ENCODE measurements at regions not wholly inside any gene's neighbourhood (a gene's known extent, or its start where the extent isn't known, plus 50 kb on each side); places are given as distances from the start of the nearest gene placed in this dataset.

DNA sequence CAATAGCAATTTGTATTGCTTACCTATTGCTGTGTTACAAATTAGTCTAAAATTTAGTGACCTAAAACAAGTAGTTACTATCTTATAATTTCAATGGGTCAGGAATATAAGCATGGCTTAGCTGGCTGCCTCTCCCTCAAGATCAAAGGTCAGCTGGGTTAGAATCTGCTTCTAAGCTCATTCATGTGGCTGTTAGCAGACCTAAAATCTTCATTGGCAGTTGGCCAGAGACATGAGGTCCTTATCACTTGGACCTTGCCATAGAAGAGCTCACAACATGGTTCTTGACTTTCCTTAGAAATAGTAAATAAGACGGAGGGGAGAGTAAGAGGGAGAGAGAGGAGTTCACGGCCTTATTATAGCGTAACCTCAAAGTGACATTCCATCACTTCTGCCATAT, 468.0 kb downstream of the HTR7 start:
- Histone ChIP-seq H3K9ac (no peak overlapping the region), H4K20me1 (ENCODE audit: insufficient read depth) (no peaks in the 10 kb centered on the region), H3K27ac (no peak overlapping the region), H3K4me3 (IDR thresholded peaks at IDR 0.05; ENCODE audit: insufficient read depth, low read depth, low read length) (no peak overlapping the region), H3K27me3 (ENCODE audit: insufficient read depth, low read depth) (no peaks in the 10 kb centered on the region), H2AFZ (ENCODE audit: low read depth) (no peak overlapping the region), H3K36me3 (ENCODE audit: insufficient read depth) (no peaks in the 10 kb centered on the region), H3K79me2 (ENCODE audit: insufficient read depth, low read depth) (no peaks in the 10 kb centered on the region), H3K4me1 (ENCODE audit: low read depth, poor library complexity, severe bottlenecking) (no peaks in the 10 kb centered on the region), H3K4me2 (no peak overlapping the region)
- TF ChIP-seq, protein P1, sequence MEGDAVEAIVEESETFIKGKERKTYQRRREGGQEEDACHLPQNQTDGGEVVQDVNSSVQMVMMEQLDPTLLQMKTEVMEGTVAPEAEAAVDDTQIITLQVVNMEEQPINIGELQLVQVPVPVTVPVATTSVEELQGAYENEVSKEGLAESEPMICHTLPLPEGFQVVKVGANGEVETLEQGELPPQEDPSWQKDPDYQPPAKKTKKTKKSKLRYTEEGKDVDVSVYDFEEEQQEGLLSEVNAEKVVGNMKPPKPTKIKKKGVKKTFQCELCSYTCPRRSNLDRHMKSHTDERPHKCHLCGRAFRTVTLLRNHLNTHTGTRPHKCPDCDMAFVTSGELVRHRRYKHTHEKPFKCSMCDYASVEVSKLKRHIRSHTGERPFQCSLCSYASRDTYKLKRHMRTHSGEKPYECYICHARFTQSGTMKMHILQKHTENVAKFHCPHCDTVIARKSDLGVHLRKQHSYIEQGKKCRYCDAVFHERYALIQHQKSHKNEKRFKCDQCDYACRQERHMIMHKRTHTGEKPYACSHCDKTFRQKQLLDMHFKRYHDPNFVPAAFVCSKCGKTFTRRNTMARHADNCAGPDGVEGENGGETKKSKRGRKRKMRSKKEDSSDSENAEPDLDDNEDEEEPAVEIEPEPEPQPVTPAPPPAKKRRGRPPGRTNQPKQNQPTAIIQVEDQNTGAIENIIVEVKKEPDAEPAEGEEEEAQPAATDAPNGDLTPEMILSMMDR (conservative IDR thresholded peaks at IDR 0.05; ENCODE audit: low read depth, low read length): no peak

- H3K27me3 ChIP-seq (ENCODE audit: insufficient read depth, low read depth): no peaks in the 10 kb centered on the region
Observed at GRCh38 chr10:90394311-90394710, 463.5 kb downstream of the HTR7 start.

GRCh38 chr10:90396721-90397120, 461.1 kb downstream of the HTR7 start:
- TF ChIP-seq, protein P1 (conservative IDR thresholded peaks at IDR 0.05; ENCODE audit: low read depth, low read length): no peak
- Histone ChIP-seq H3K4me2 (no peak overlapping the region), H3K27ac (no peak overlapping the region), H3K36me3 (ENCODE audit: insufficient read depth) (no peaks in the 10 kb centered on the region), H2AFZ (ENCODE audit: low read depth) (no peak overlapping the region), H3K9ac (no peak overlapping the region), H3K4me3 (IDR thresholded peaks at IDR 0.05; ENCODE audit: insufficient read depth, low read depth, low read length) (no peak overlapping the region), H3K4me1 (ENCODE audit: low read depth, poor library complexity, severe bottlenecking) (no peaks in the 10 kb centered on the region), H3K79me2 (ENCODE audit: insufficient read depth, low read depth) (no peaks in the 10 kb centered on the region), H3K27me3 (ENCODE audit: insufficient read depth, low read depth) (no peaks in the 10 kb centered on the region), H4K20me1 (ENCODE audit: insufficient read depth) (no peaks in the 10 kb centered on the region)

More at GRCh38 chr10:90394311-90394710, 463.5 kb downstream of the HTR7 start:
- Histone ChIP-seq H4K20me1 (ENCODE audit: insufficient read depth) (no peaks in the 10 kb centered on the region), H3K4me1 (ENCODE audit: low read depth, poor library complexity, severe bottlenecking) (no peaks in the 10 kb centered on the region), H3K9ac (no peak overlapping the region), H3K27ac (no peak overlapping the region), H3K4me2 (no peak overlapping the region), H3K4me3 (IDR thresholded peaks at IDR 0.05; ENCODE audit: insufficient read depth, low read depth, low read length) (no peak overlapping the region), H3K36me3 (ENCODE audit: insufficient read depth) (no peaks in the 10 kb centered on the region), H2AFZ (ENCODE audit: low read depth) (no peak overlapping the region), H3K79me2 (ENCODE audit: insufficient read depth, low read depth) (no peaks in the 10 kb centered on the region)
- TF ChIP-seq, protein P1 (conservative IDR thresholded peaks at IDR 0.05; ENCODE audit: low read depth, low read length): no peak

- no peaks in the 10 kb centered on the region for H4K20me1 ChIP-seq (ENCODE audit: insufficient read depth)
- H3K9ac ChIP-seq: no peak overlapping the region
- H3K27me3 ChIP-seq (ENCODE audit: insufficient read depth, low read depth): no peaks in the 10 kb centered on the region
- no peaks in the 10 kb centered on the region for H3K36me3 ChIP-seq (ENCODE audit: insufficient read depth)
- no peak overlapping the region for H3K4me3 ChIP-seq (IDR thresholded peaks at IDR 0.05; ENCODE audit: insufficient read depth, low read depth, low read length)
- no peaks in the 10 kb centered on the region for H3K4me1 ChIP-seq (ENCODE audit: low read depth, poor library complexity, severe bottlenecking)
- H3K79me2 ChIP-seq (ENCODE audit: insufficient read depth, low read depth): no peaks in the 10 kb centered on the region
- TF ChIP-seq, protein P1 (conservative IDR thresholded peaks at IDR 0.05; ENCODE audit: low read depth, low read length): no peak
- no peak overlapping the region for H3K27ac ChIP-seq
- no peak overlapping the region for H2AFZ ChIP-seq (ENCODE audit: low read depth)
- H3K4me2 ChIP-seq: no peak overlapping the region
Observed at GRCh38 chr10:90398566-90398965, 459.3 kb downstream of the HTR7 start.

Data from KMS-11 (cell line).